ENCODE measurements at regions not wholly inside any gene's neighbourhood (a gene's known extent, or its start where the extent isn't known, plus 50 kb on each side); places are given as distances from the start of the nearest gene placed in this dataset.

DNA sequence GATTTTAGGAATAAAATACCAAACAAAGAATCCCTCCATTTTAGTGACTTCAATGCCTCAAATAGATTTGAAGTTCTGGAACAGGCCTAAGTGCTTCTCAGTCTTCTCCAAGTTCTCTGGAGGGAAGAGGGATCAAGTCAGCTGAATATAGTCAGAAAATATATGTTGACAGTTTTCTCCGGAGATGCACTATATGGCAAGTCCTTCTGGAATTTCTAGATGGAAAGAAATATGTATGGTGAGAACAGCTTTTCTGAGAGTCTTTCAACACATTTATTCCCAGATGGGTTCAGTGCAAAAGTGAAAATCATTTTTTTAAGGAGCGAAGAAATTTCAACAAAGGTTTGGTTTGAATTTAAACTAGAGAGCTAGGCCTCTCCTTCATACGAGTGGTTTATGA lies 317.4 kb upstream of the SLC30A5 start:
- H3K36me3 Mint-ChIP-seq = peaks cover 0 to 3% (median 0%) of the 10 kb centered on the region in 5 donors
- H3K36me3 ChIP-seq (ENCODE audit: control insufficient read depth in 2 of 3, insufficient read depth in 3 of 3, low read length in 3 of 3) = no peaks in the 10 kb centered on the region
- no peak overlapping the region for H3K4me3 ChIP-seq (ENCODE audit: low read length)
- no peak for ATAC-seq
- no peaks in the 10 kb centered on the region for H3K4me1 Mint-ChIP-seq
- POLR2A ChIA-PET = no interaction called here
- H3K27ac Mint-ChIP-seq = no peak overlapping the region
- H3K4me1 ChIP-seq (ENCODE audit: control insufficient read depth in 2 of 2, insufficient read depth in 2 of 2, low read length in 2 of 2) = no peaks in the 10 kb centered on the region
- no peak overlapping the region for H3K27ac ChIP-seq (ENCODE audit: low read depth, low read length)
- no peak for DNase-seq
- no peaks in the 10 kb centered on the region for H3K27me3 ChIP-seq (ENCODE audit: control insufficient read depth in 2 of 2, insufficient read depth in 2 of 2, low read length in 2 of 2)
- H3K4me3 Mint-ChIP-seq = no peak overlapping the region
- H3K9me3 Mint-ChIP-seq = peaks cover 0 to 9% (median 3%) of the 10 kb centered on the region in 11 donors
- no peaks in the 10 kb centered on the region for H3K9me3 ChIP-seq (ENCODE audit: control insufficient read depth in 2 of 3, low read length in 3 of 3)
- CTCF ChIA-PET = no interaction called here
- intact Hi-C loops (cut with micrococcal nuclease) = no loop called here
- H3K27me3 Mint-ChIP-seq = peaks cover 0 to 9% (median 0%) of the 10 kb centered on the region in 5 donors

DNA sequence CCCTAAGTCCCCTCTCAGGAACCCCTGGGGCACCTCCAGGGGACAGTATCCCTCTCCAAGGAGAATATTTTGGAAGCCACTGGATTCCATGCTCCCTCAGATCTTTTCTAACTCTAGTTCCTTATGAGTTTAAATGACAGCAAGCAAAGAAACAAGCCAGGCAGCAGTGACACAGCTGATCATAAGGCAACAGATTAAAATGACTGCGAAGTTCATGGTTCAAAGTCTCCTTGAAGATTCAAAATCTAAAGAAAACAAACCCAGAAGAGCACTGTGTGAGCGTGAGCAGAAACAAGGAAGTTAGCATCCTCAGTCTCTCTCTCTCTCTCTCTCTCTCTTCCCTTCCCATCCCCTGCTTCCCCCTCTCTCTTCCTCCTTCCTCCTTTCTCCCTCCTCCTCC lies 316.7 kb upstream of the SLC30A5 start:
- no peaks in the 10 kb centered on the region for H3K4me1 Mint-ChIP-seq
- no peak for ATAC-seq
- H3K9me3 ChIP-seq (ENCODE audit: control insufficient read depth in 2 of 3, low read length in 3 of 3) = no peaks in the 10 kb centered on the region
- H3K9me3 Mint-ChIP-seq = peaks cover 0 to 9% (median 3%) of the 10 kb centered on the region in 11 donors
- ChIA-PET CTCF (no interaction called here), POLR2A (no interaction called here)
- no peaks in the 10 kb centered on the region for H3K27me3 ChIP-seq (ENCODE audit: control insufficient read depth in 2 of 2, insufficient read depth in 2 of 2, low read length in 2 of 2)
- H3K36me3 ChIP-seq (ENCODE audit: control insufficient read depth in 2 of 3, insufficient read depth in 3 of 3, low read length in 3 of 3) = no peaks in the 10 kb centered on the region
- peaks cover 0 to 9% (median 0%) of the 10 kb centered on the region in 5 donors for H3K27me3 Mint-ChIP-seq
- no peak overlapping the region for H3K27ac Mint-ChIP-seq
- H3K4me3 Mint-ChIP-seq = no peak overlapping the region
- H3K4me1 ChIP-seq (ENCODE audit: control insufficient read depth in 2 of 2, insufficient read depth in 2 of 2, low read length in 2 of 2) = no peaks in the 10 kb centered on the region
- H3K36me3 Mint-ChIP-seq = peaks cover 0 to 3% (median 0%) of the 10 kb centered on the region in 5 donors
- H3K4me3 ChIP-seq (ENCODE audit: low read length) = no peak overlapping the region
- DNase-seq = no peak
- intact Hi-C loops (cut with micrococcal nuclease) = no loop called here
- H3K27ac ChIP-seq (ENCODE audit: low read depth, low read length) = no peak overlapping the region

DNA sequence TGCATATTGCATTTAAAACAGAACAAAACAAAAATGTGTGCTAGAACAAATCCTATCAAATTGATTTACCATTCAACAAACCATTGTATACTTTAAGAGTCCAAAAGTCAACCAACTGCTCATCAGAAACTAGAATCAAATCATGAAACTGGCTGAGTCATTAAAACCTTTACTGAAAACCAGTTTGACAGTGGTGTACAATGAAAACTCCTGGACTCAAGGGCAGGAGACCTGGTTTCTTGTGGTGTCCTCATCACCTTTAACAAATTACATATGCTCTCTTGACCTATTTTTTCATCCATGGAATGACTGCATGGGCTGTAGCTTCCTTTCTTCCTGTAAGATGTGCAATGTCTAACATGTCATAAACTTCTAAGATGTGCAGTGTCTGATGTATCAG lies 315.3 kb upstream of the SLC30A5 start:
- Histone ChIP-seq H3K4me3 (ENCODE audit: low read length) (no peak overlapping the region), H3K27me3 (ENCODE audit: control insufficient read depth in 2 of 2, insufficient read depth in 2 of 2, low read length in 2 of 2) (no peaks in the 10 kb centered on the region), H3K36me3 (ENCODE audit: control insufficient read depth in 2 of 3, insufficient read depth in 3 of 3, low read length in 3 of 3) (no peaks in the 10 kb centered on the region), H3K27ac (ENCODE audit: low read depth, low read length) (no peak overlapping the region), H3K4me1 (ENCODE audit: control insufficient read depth in 2 of 2, insufficient read depth in 2 of 2, low read length in 2 of 2) (no peaks in the 10 kb centered on the region), H3K9me3 (ENCODE audit: control insufficient read depth in 2 of 3, low read length in 3 of 3) (no peaks in the 10 kb centered on the region)
- intact Hi-C loops (cut with micrococcal nuclease) = no loop called here
- Mint-ChIP-seq H3K36me3 (peaks cover 0 to 8% (median 4%) of the 10 kb centered on the region in 5 donors), H3K27me3 (peaks cover 0 to 9% (median 0%) of the 10 kb centered on the region in 5 donors), H3K9me3 (peaks cover 0 to 17% (median 4%) of the 10 kb centered on the region in 11 donors), H3K4me3 (no peak overlapping the region), H3K27ac (no peak overlapping the region), H3K4me1 (no peaks in the 10 kb centered on the region)
- ChIA-PET POLR2A (no interaction called here), CTCF (no interaction called here)
- DNase-seq (no peak), ATAC-seq (no peak)

DNA sequence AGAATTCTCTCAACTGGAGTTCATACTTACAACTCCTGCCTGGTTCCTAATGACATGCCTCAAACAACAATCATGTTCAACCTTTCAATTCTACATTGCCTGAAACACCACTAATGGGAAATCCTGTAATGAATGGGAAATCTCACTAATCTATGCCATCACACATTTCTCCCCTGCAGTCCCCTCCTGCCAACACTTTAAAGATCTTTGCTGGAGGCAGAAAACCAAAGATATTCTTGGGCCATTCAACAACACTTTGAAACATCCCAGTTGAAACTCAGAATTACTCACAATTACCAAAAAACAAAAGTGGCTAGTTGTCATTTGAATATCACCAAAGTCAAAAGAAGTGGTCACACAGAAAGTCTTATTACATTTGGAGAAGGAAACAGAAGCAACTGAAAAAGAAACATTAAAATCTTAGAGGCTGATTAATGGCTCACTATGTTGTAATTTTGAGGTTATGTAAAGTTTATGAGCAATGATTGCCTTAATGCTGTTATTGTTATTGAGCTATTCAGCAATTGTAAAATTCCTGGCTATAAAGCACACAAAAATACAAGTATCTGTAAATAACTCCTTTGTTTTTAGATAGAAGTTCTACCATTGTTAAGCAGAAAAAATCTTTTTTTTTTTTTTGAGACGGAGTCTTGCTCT lies 313.4 kb upstream of the SLC30A5 start:
- POLR2A ChIA-PET = no interaction called here
- Histone ChIP-seq H3K9me3 (ENCODE audit: control insufficient read depth in 2 of 3, low read length in 3 of 3) (peaks cover 0 to 4% (median 0%) of the 10 kb centered on the region in 3 experiments), H3K36me3 (ENCODE audit: control insufficient read depth in 2 of 3, insufficient read depth in 3 of 3, low read length in 3 of 3) (no peaks in the 10 kb centered on the region), H3K27me3 (ENCODE audit: control insufficient read depth in 2 of 2, insufficient read depth in 2 of 2, low read length in 2 of 2) (no peaks in the 10 kb centered on the region), H3K27ac (ENCODE audit: low read depth, low read length) (no peak overlapping the region), H3K4me3 (ENCODE audit: low read length) (no peak overlapping the region), H3K4me1 (ENCODE audit: control insufficient read depth in 2 of 2, insufficient read depth in 2 of 2, low read length in 2 of 2) (no peaks in the 10 kb centered on the region)
- Mint-ChIP-seq H3K9me3 (peaks cover 0 to 26% (median 8%) of the 10 kb centered on the region in 11 donors), H3K4me1 (no peaks in the 10 kb centered on the region), H3K4me3 (no peak overlapping the region), H3K27me3 (peaks cover 0 to 9% (median 0%) of the 10 kb centered on the region in 5 donors), H3K27ac (no peak overlapping the region), H3K36me3 (peaks cover 0 to 17% (median 6%) of the 10 kb centered on the region in 5 donors)
- no peak for ATAC-seq
- CTCF ChIA-PET = no interaction called here
- intact Hi-C loops (cut with micrococcal nuclease) = no loop called here
- no peak for DNase-seq

DNA sequence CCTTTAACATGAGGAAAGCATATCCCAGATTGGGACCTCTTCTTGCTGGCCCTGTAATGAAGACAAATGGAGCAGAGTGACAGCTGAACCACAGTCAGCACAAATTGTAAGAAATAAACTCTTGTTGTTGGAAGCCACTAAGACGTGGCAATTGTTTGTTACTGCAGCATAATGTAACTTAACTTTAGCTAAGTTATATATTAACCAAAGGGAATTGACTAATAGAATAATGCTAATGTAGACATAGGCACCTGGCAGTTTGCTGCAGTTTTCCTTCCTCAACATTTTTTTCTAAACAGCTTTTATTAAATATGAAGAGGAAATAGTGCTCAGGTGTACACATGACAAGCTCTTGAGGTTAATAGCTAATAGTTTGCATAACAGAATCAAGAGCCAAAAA lies 300.7 kb upstream of the SLC30A5 start:
- intact Hi-C loops (cut with micrococcal nuclease) = no loop called here
- CTCF ChIA-PET = no interaction called here
- no peak for DNase-seq
- Histone ChIP-seq H3K4me1 (ENCODE audit: control insufficient read depth in 2 of 2, insufficient read depth in 2 of 2, low read length in 2 of 2) (no peaks in the 10 kb centered on the region), H3K27me3 (ENCODE audit: control insufficient read depth in 2 of 2, insufficient read depth in 2 of 2, low read length in 2 of 2) (no peaks in the 10 kb centered on the region), H3K27ac (ENCODE audit: low read depth, low read length) (no peak overlapping the region), H3K9me3 (ENCODE audit: control insufficient read depth in 2 of 3, low read length in 3 of 3) (no peaks in the 10 kb centered on the region), H3K4me3 (ENCODE audit: low read length) (no peak overlapping the region), H3K36me3 (ENCODE audit: control insufficient read depth in 2 of 3, insufficient read depth in 3 of 3, low read length in 3 of 3) (no peaks in the 10 kb centered on the region)
- Mint-ChIP-seq H3K4me3 (no peak overlapping the region), H3K9me3 (peaks cover 0 to 4% (median 0%) of the 10 kb centered on the region in 11 donors), H3K36me3 (no peaks in the 10 kb centered on the region), H3K27me3 (peaks cover 0 to 22% (median 4%) of the 10 kb centered on the region in 5 donors), H3K27ac (no peak overlapping the region), H3K4me1 (no peaks in the 10 kb centered on the region)
- POLR2A ChIA-PET = no interaction called here
- no peak for ATAC-seq

DNA sequence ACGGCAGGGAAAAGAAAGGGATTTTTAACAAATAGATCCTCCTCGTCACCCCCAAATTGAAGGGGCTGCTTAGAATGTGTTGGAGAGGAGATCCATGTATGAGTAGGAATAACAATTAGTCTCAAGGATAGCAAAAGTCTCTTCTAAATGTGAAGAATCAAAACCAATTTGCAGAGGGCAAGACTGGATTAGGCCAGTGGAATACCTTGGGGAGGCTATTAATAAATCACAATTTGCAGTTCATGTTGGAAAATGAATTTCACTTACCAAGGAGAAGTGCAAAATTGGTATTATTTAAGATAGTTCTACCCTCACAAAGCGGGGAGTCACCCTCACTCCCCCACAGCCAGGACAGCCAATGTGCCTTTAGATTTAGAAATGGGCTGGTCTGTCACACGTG lies 299.8 kb upstream of the SLC30A5 start:
- intact Hi-C loops (cut with micrococcal nuclease) = no loop called here
- Histone ChIP-seq H3K36me3 (ENCODE audit: control insufficient read depth in 2 of 3, insufficient read depth in 3 of 3, low read length in 3 of 3) (no peaks in the 10 kb centered on the region), H3K4me3 (ENCODE audit: low read length) (no peak overlapping the region), H3K9me3 (ENCODE audit: control insufficient read depth in 2 of 3, low read length in 3 of 3) (no peaks in the 10 kb centered on the region), H3K4me1 (ENCODE audit: control insufficient read depth in 2 of 2, insufficient read depth in 2 of 2, low read length in 2 of 2) (no peaks in the 10 kb centered on the region), H3K27me3 (ENCODE audit: control insufficient read depth in 2 of 2, insufficient read depth in 2 of 2, low read length in 2 of 2) (no peaks in the 10 kb centered on the region), H3K27ac (ENCODE audit: low read depth, low read length) (no peak overlapping the region)
- ChIA-PET CTCF (no interaction called here), POLR2A (no interaction called here)
- Mint-ChIP-seq H3K27me3 (peaks cover 0 to 22% (median 4%) of the 10 kb centered on the region in 5 donors), H3K4me3 (no peak overlapping the region), H3K36me3 (no peaks in the 10 kb centered on the region), H3K27ac (no peak overlapping the region), H3K4me1 (no peaks in the 10 kb centered on the region), H3K9me3 (peaks cover 0 to 4% (median 0%) of the 10 kb centered on the region in 11 donors)
- no peak for DNase-seq
- no peak for ATAC-seq

DNA sequence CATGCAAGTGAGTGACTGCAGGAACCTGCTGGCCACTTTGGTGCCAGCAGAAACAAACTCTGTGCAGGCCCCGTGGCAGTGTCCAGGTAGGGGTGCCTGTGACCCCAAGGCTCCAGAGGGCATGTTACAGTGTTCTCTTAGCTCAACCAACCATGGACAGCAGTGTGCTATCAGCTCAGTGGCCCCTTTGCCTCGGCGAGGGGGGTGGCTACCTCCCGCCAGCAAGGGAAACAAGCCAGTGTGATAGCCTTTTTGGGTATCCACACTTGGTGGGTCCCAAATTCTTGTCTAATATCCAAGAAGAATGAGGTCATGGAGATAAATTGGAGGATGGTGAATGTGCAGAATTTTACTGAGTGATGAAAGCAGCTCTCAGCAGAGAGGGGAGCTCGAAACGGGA lies 298.6 kb upstream of the SLC30A5 start:
- H3K27me3 ChIP-seq (ENCODE audit: control insufficient read depth in 2 of 2, insufficient read depth in 2 of 2, low read length in 2 of 2) = no peaks in the 10 kb centered on the region
- no peaks in the 10 kb centered on the region for H3K4me1 ChIP-seq (ENCODE audit: control insufficient read depth in 2 of 2, insufficient read depth in 2 of 2, low read length in 2 of 2)
- H3K36me3 Mint-ChIP-seq = no peaks in the 10 kb centered on the region
- H3K4me1 Mint-ChIP-seq = no peaks in the 10 kb centered on the region
- H3K4me3 ChIP-seq (ENCODE audit: low read length) = no peak overlapping the region
- POLR2A ChIA-PET = no interaction called here
- CTCF ChIA-PET = no interaction called here
- peak overlapping the region in 1 of 9 donors; percentile 32 for H3K27ac Mint-ChIP-seq
- peaks cover 0 to 22% (median 4%) of the 10 kb centered on the region in 5 donors for H3K27me3 Mint-ChIP-seq
- intact Hi-C loops (cut with micrococcal nuclease) = no loop called here
- H3K36me3 ChIP-seq (ENCODE audit: control insufficient read depth in 2 of 3, insufficient read depth in 3 of 3, low read length in 3 of 3) = no peaks in the 10 kb centered on the region
- no peak overlapping the region for H3K4me3 Mint-ChIP-seq
- ATAC-seq (no peak), DNase-seq (no peak)
- H3K9me3 ChIP-seq (ENCODE audit: control insufficient read depth in 2 of 3, low read length in 3 of 3) = no peaks in the 10 kb centered on the region
- H3K9me3 Mint-ChIP-seq = peaks cover 0 to 4% (median 0%) of the 10 kb centered on the region in 11 donors
- H3K27ac ChIP-seq (ENCODE audit: low read depth, low read length) = no peak overlapping the region

Data from naive thymus-derived CD4-positive, alpha-beta T cell (primary cell).